ENCODE measurements at regions not wholly inside any gene's neighbourhood (a gene's known extent, or its start where the extent isn't known, plus 50 kb on each side); places are given as distances from the start of the nearest gene placed in this dataset.

GRCh38 chr5:108529381-108529780 is 147.5 kb upstream of the FBXL17 start:
- TF ChIP-seq CTCF (IDR thresholded peaks at IDR 0.05) (no peak), POLR2A (IDR thresholded peaks at IDR 0.05) (no peak)
